HG02852 (cell line): ENCODE measurements at regions not wholly inside any gene's neighbourhood (a gene's known extent, or its start where the extent isn't known, plus 50 kb on each side); places are given as distances from the start of the nearest gene placed in this dataset.

ENCODE experiments used
- ATAC-seq: cut with Tn5 transposase; IDR thresholded peaks from one replicate; pipeline ENCODE4 v1.9.1; 2021; ENCODE audit warnings: mild to moderate bottlenecking, moderate library complexity; ENCODE audit not compliant: unreplicated experiment

DNA sequence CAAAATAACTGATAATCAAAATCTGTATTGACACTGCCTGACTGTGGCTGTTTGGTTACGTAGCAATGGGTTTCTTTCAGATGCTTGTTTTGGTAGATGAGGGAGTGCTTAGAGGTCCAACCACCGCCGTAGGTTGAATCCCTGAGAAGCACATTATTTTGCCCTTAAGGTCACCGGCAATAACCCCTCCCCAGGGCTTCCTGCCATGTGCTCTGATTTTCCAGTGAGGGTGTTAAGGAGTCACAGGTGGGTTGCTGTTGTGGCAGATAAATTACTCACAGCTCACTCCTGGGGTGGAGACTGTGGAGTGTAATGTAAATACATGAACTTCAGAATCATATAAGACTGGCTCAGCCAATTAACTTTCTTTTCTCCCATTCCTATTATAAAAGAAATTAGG, 81.5 kb upstream of the ZP4 start:
- ATAC-seq: no peak

GRCh38 chr1:237962985-237963384, 72.3 kb upstream of the ZP4 start:
- ATAC-seq: no peak

DNA sequence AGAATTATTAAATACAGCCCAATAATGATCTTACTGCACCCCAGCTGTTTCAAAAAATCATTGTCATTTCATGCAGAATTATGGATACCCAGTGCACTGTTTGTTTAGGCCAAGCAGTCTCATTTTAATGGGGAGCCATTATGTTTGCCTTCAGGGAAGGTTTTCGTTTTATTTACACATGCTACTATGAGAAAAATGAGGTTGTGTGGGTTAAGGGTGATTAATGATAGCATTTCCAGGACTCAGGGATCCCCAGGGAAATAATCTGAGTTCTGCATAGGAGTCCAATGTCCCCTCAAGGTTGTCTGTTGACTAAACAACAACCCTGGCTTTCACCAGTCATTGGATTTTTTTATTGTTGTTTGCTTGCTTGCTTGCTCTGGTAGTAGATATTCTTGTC, 71.0 kb upstream of the ZP4 start:
- ATAC-seq: no peak

- ATAC-seq: no peak
Observed at GRCh38 chr1:237959838-237960237, 69.1 kb upstream of the ZP4 start.

DNA sequence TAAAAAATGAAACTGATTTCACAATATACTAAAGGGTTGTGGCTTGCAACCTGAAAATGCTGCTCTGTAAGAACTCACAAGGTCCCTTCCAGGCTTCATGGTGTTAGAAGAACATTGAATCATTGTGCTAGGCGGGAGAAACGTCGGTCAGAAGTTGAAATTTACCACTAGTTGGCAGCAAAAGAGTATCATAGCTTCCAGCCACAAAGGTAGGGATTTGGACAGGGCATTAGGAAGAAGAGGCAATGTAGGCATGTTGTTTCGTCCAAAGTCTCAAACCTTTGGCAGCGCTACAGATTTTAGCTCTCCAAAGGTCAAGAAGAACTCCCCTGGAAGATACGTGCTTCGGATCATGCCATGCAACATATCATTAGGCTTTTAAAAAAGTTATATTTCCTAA, 62.5 kb upstream of the ZP4 start:
- ATAC-seq: no peak
